A673 (cell line): ENCODE measurements at regions not wholly inside any gene's neighbourhood (a gene's known extent, or its start where the extent isn't known, plus 50 kb on each side); places are given as distances from the start of the nearest gene placed in this dataset.

Experiments
- BruUV-seq: library from RNA; stranded (reverse); fragments of 400-500 nt; replicated peaks from 2 replicates; lab custom pipeline; 2021; lab: Mats Ljungman, UMichigan
- CTCF ChIA-PET: fragments of 300-600 bp; sonication (Branson Sonifier 250); formaldehyde crosslinking; loops from one replicate; lab custom pipeline; 2022; ENCODE audit warnings: antibody characterized with exemption; lab: Charles Lee
- POLR2A ChIA-PET: fragments of 300-600 bp; sonication (Branson Sonifier 250); formaldehyde crosslinking; loops from one replicate; lab custom pipeline; 2022; ENCODE audit warnings: antibody characterized with exemption; ENCODE audit not compliant: low non-redundant PET; lab: Charles Lee
- DNase-seq: peaks from one replicate; pipeline ENCODE4 v3.0.0-alpha.2; 2015; ENCODE audit warnings: low spot score
- H3K27ac ChIP-seq: fragments of 200-600 bp; sonication (generic); 2 replicates; pipeline ENCODE4 v1.5.1; 2016; ENCODE audit warnings: mixed run types, low read depth, mild to moderate bottlenecking, mixed read lengths, antibody characterized with exemption, low read length; ENCODE audit not compliant: poor library complexity, severe bottlenecking
- H3K27me3 ChIP-seq: fragments of 200-600 bp; sonication (generic); replicated peaks from 2 replicates; pipeline ENCODE4 v1.6.1; 2017; ENCODE audit warnings: mixed run types, low read depth, mild to moderate bottlenecking, mixed read lengths, antibody characterized with exemption, low read length; ENCODE audit not compliant: insufficient read depth, poor library complexity
- H3K36me3 ChIP-seq: fragments of 200-600 bp; sonication (generic); 2 replicates; pipeline ENCODE4 v1.6.1; 2016; ENCODE audit warnings: mixed run types, mild to moderate bottlenecking, mixed read lengths, antibody characterized with exemption, low read length; ENCODE audit not compliant: insufficient read depth, poor library complexity, severe bottlenecking
- H3K4me1 ChIP-seq: fragments of 200-600 bp; sonication (generic); 2 replicates; pipeline ENCODE4 v1.6.1; 2017; ENCODE audit warnings: mixed run types, mild to moderate bottlenecking, mixed read lengths, antibody characterized with exemption, low read length; ENCODE audit not compliant: insufficient read depth, poor library complexity, severe bottlenecking
- H3K4me3 ChIP-seq: fragments of 200-600 bp; sonication (generic); 2 replicates; pipeline ENCODE4 v1.5.1; 2016; ENCODE audit warnings: low read depth, mixed run types, mild to moderate bottlenecking, mixed read lengths, low read length; ENCODE audit not compliant: poor library complexity, severe bottlenecking
- H3K9me3 ChIP-seq: fragments of 200-600 bp; sonication (generic); 2 replicates; pipeline ENCODE4 v1.6.1; 2016; ENCODE audit warnings: mixed run types, low read depth, mild to moderate bottlenecking, mixed read lengths, antibody characterized with exemption, low read length; ENCODE audit not compliant: poor library complexity, severe bottlenecking
- CTCF ChIP-seq: fragments of 300-800, 200-600 bp; sonication (generic); conservative IDR thresholded peaks from 2 replicates; pipeline ENCODE4 v1.5.1; 2017; ENCODE audit warnings: low read depth, mild to moderate bottlenecking, antibody characterized with exemption, low read length, moderate library complexity, mixed read lengths
- EZH2 ChIP-seq: fragments of 200-600 bp; sonication (generic); IDR thresholded peaks from 2 replicates; pipeline ENCODE4 v1.6.1; 2017; ENCODE audit warnings: borderline replicate concordance, low read depth, mild to moderate bottlenecking, mixed read lengths, antibody characterized with exemption, low read length; ENCODE audit not compliant: poor library complexity, severe bottlenecking
- intact Hi-C: fragments of 100-400 bp; cut with micrococcal nuclease; formaldehyde crosslinking; loops from one replicate; pipeline ENCODE4 v1.10.0; 2022; ENCODE audit not compliant: unreplicated experiment

GRCh38 chrX:110421500-110422455, 63.1 kb downstream of the RTL9 start:
- peaks cover 13% of the 10 kb centered on the region for H3K4me1 ChIP-seq
- intact Hi-C loops, result no loop called here
- no peak for DNase-seq
- no peaks in the 10 kb centered on the region for H3K27me3 ChIP-seq
- CTCF ChIA-PET, result interaction anchor here (1.1 kb wide), 1 partner anchor 452 kb away, joined by 4 read pairs; no protein-coding TSS in a partner anchor
- POLR2A ChIA-PET, result no interaction called here
- no peaks in the 10 kb centered on the region for H3K9me3 ChIP-seq
- no TSS peak for BruUV-seq
- no peak overlapping the region for H3K27ac ChIP-seq
- TF ChIP-seq CTCF (no peak; the same call in 1 of the 2 replicates), EZH2 (no peak)
- H3K36me3 ChIP-seq, result no peaks in the 10 kb centered on the region
- H3K4me3 ChIP-seq, result no peak overlapping the region

- Histone ChIP-seq H3K4me1 (no peaks in the 10 kb centered on the region), H3K27ac (no peak overlapping the region), H3K27me3 (no peaks in the 10 kb centered on the region), H3K4me3 (no peak overlapping the region), H3K36me3 (no peaks in the 10 kb centered on the region), H3K9me3 (no peaks in the 10 kb centered on the region)
- ChIA-PET CTCF (interaction anchor here (0.7 kb wide), 1 partner anchor 266 kb away, joined by 3 read pairs; no protein-coding TSS in a partner anchor), POLR2A (no interaction called here)
- no peak for DNase-seq
- no TSS peak for BruUV-seq
- intact Hi-C loops, result no loop called here
- TF ChIP-seq EZH2 (no peak), CTCF (no peak)
Observed at GRCh38 chrX:110425222-110426154, 66.8 kb downstream of the RTL9 start.

GRCh38 chrX:110426155-110426504, 67.5 kb downstream of the RTL9 start:
- H3K36me3 ChIP-seq, result no peaks in the 10 kb centered on the region
- ChIA-PET POLR2A (no interaction called here), CTCF (no interaction called here)
- no peak overlapping the region for H3K27ac ChIP-seq
- no peaks in the 10 kb centered on the region for H3K4me1 ChIP-seq
- no peak overlapping the region for H3K4me3 ChIP-seq
- DNase-seq, result no peak
- BruUV-seq, result no TSS peak
- TF ChIP-seq CTCF (no peak), EZH2 (no peak)
- intact Hi-C loops, result no loop called here
- H3K9me3 ChIP-seq, result no peaks in the 10 kb centered on the region
- H3K27me3 ChIP-seq, result no peaks in the 10 kb centered on the region
